ENCODE measurements at regions not wholly inside any gene's neighbourhood (a gene's known extent, or its start where the extent isn't known, plus 50 kb on each side); places are given as distances from the start of the nearest gene placed in this dataset.

DNA sequence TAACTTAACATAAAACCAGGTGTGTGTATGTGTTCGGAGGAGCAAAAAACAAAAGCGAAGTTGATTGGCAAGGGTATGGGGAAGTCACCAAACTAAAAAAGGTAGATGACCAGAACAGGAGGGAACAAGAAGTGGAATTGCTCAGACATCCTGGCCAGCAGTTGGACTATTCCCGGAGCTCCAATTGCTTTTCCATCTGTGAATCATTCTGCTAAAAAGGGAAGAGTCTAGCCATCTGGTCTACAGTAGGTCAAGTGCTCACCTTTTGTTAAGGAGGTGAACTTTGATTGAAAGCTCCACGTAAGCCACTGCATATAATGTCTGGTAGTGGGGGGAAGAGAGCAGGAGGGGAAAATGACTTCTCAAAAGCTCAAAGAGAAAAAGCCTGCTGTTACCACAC is 50.0 kb upstream of the BET1 start:
- no peak for TF ChIP-seq CTCF (IDR thresholded peaks at IDR 0.05; ENCODE audit: low read depth, low read length, missing control alignments)
- DNase-seq (ENCODE audit: low read depth), result no peak
- H3K4me3 ChIP-seq (ENCODE audit: low read depth, low read length), result no peak overlapping the region

DNA sequence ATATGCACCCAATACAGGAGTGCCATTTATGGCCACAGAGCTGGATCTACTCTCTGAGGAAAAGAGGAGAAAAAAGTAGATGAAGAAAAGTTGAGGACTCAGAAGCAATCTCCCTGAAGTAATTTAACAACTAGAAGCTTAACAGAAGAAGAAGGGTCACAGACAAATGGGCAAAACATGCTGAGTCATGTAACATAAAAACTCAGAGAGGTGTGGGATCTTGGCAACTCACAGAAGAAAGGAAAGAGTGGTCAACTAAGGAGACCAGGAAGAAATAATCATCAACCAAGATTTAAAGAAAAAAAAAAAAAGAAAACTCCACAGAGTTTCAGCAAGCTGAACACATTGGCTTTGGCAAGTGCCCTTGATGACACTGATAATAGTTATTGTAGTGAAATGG is 51.8 kb upstream of the BET1 start:
- TF ChIP-seq CTCF (IDR thresholded peaks at IDR 0.05; ENCODE audit: low read depth, low read length, missing control alignments), result no peak
- no peak overlapping the region for H3K4me3 ChIP-seq (ENCODE audit: low read depth, low read length)

DNA sequence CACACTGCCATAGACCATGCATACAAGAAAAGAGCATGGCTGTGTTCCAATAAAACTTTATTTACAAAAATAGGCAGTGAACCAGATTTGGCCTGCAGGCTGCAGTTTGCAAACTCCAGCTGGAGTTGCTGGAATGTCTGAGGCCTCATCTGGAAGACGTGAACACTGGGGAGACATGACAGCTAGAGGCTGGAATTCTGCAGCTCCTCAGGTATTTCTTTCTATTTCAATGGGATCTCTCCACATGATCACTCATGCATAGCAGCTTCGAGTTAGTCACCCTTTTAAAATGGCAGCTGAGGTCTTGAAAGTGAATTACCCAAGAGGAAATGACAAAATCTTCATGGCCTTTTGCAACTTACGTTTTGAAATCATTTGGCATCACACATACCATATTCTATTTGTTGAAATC is 52.6 kb upstream of the BET1 start:
- no peak for DNase-seq (ENCODE audit: low read depth)
- no peak overlapping the region for H3K4me3 ChIP-seq (ENCODE audit: low read depth, low read length)
- no peak for TF ChIP-seq CTCF (IDR thresholded peaks at IDR 0.05; ENCODE audit: low read depth, low read length, missing control alignments)

More for the DNA sequence above, 51.8 kb upstream of the BET1 start:
- no peak for DNase-seq (ENCODE audit: low read depth)

DNA sequence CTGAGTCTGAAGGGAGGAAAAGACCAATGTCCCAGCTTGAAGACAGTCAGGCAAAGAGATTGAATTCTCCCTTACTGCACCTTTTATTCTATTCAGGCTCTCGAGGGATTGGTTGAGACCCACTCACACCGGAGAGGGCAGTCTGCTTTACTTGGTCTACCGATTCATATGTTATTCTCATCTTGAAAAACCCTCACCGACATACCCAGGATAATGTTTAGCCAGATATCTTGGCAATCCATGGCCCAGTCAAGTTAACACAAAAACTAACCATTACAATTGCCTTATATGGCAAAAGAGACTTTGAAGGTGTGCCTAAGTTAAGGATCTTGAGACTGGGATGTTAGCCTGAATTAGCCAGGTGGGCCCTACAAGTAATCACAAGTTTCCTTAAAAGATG is 53.8 kb upstream of the BET1 start:
- DNase-seq (ENCODE audit: low read depth), result no peak
- TF ChIP-seq CTCF (IDR thresholded peaks at IDR 0.05; ENCODE audit: low read depth, low read length, missing control alignments), result no peak
- no peak overlapping the region for H3K4me3 ChIP-seq (ENCODE audit: low read depth, low read length)

GRCh38 chr7:94059746-94060145 is 55.6 kb upstream of the BET1 start:
- TF ChIP-seq CTCF (IDR thresholded peaks at IDR 0.05; ENCODE audit: low read depth, low read length, missing control alignments), result no peak
- DNase-seq (ENCODE audit: low read depth), result peak; percentile 47
- H3K4me3 ChIP-seq (ENCODE audit: low read depth, low read length), result no peak overlapping the region

- no peak for DNase-seq (ENCODE audit: low read depth)
- H3K4me3 ChIP-seq (ENCODE audit: low read depth, low read length), result no peak overlapping the region
- no peak for TF ChIP-seq CTCF (IDR thresholded peaks at IDR 0.05; ENCODE audit: low read depth, low read length, missing control alignments)
These were observed 56.6 kb upstream of the BET1 start for GRCh38 chr7:94060752-94061151.

DNA sequence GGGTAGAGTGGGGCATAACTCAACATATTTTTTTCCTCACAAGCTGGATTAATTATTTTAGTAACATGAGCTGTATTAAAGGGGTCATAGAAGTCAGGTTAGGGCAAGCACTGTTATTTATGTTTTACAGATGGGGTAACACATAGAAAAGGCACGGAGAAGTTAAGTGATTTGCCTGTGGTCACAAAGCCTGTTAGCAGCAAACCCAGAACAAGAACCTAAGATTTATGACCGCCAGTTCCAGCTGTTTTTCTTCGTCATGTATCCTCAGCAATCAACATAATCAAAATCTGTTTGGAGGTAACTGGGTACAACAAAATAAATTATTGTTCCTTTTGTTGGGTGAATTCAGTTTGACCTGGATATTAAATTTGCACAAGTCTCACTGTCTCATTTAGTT is 57.2 kb upstream of the BET1 start:
- no peak overlapping the region for H3K4me3 ChIP-seq (ENCODE audit: low read depth, low read length)
- no peak for TF ChIP-seq CTCF (IDR thresholded peaks at IDR 0.05; ENCODE audit: low read depth, low read length, missing control alignments)
- DNase-seq (ENCODE audit: low read depth), result no peak
